ENCODE measurements at regions not wholly inside any gene's neighbourhood (a gene's known extent, or its start where the extent isn't known, plus 50 kb on each side); places are given as distances from the start of the nearest gene placed in this dataset.

GRCh38 chr6:18326001-18326400 is 61.1 kb upstream of the RNF144B start:
- TF ChIP-seq POLR2A (IDR thresholded peaks at IDR 0.05) (no peak), CTCF (IDR thresholded peaks at IDR 0.05) (no peak)
